Neutrophil (primary cell): ENCODE measurements at regions not wholly inside any gene's neighbourhood (a gene's known extent, or its start where the extent isn't known, plus 50 kb on each side); places are given as distances from the start of the nearest gene placed in this dataset.

Experiments used
- H3K27ac ChIP-seq: fragments of 200-600 bp; sonication (generic); 2 replicates; pipeline ENCODE4 v1.5.1; 2016; ENCODE audit warnings: mild to moderate bottlenecking, moderate library complexity
- H3K27me3 ChIP-seq: fragments of 200-600 bp; sonication (generic); 2 replicates; pipeline ENCODE4 v1.6.0; 2016; ENCODE audit warnings: mild to moderate bottlenecking
- H3K36me3 ChIP-seq: fragments of 200-600 bp; sonication (generic); 2 replicates; pipeline ENCODE4 v1.5.1; 2017
- H3K4me1 ChIP-seq, 2 experiments: fragments of 200-600 bp in 1 of 2; sonication (generic) in 1 of 2; 1 replicate in 1 of 2; 2 replicates in 1 of 2; pipeline versions ENCODE4 v1.5.1 to v1.6.1; 2013 to 2016; ENCODE audit warnings: low read depth in 1 of 2, low read length in 1 of 2, mild to moderate bottlenecking in 1 of 2, moderate library complexity in 1 of 2; ENCODE audit not compliant: control insufficient read depth in 1 of 2, insufficient read depth in 1 of 2
- H3K4me3 ChIP-seq, 2 experiments: fragments of 200-600 bp in 1 of 2; sonication (generic) in 1 of 2; 1 replicate in 1 of 2; 2 replicates in 1 of 2; pipeline ENCODE4 v1.5.1; 2013 to 2016; ENCODE audit warnings: low read depth in 1 of 2, low read length in 1 of 2, mild to moderate bottlenecking in 1 of 2, moderate library complexity in 1 of 2
- H3K9me3 ChIP-seq: fragments of 200-600 bp; sonication (generic); 2 replicates; pipeline ENCODE4 v1.5.1; 2016
- TF ChIP-seq, protein P1 (sequence below): fragments of 200-600 bp; sonication (generic); IDR thresholded peaks from 2 replicates; pipeline ENCODE4 v1.5.1; 2016; ENCODE audit warnings: antibody characterized with exemption

GRCh38 chr3:103067963-103068362 lies 633.1 kb downstream of the ZPLD1 start:
- Histone ChIP-seq H3K27me3 (no peaks in the 10 kb centered on the region), H3K27ac (no peak overlapping the region), H3K4me3 (no peak overlapping the region), H3K36me3 (no peaks in the 10 kb centered on the region), H3K9me3 (no peaks in the 10 kb centered on the region), H3K4me1 (no peaks in the 10 kb centered on the region)
- TF ChIP-seq, protein P1, sequence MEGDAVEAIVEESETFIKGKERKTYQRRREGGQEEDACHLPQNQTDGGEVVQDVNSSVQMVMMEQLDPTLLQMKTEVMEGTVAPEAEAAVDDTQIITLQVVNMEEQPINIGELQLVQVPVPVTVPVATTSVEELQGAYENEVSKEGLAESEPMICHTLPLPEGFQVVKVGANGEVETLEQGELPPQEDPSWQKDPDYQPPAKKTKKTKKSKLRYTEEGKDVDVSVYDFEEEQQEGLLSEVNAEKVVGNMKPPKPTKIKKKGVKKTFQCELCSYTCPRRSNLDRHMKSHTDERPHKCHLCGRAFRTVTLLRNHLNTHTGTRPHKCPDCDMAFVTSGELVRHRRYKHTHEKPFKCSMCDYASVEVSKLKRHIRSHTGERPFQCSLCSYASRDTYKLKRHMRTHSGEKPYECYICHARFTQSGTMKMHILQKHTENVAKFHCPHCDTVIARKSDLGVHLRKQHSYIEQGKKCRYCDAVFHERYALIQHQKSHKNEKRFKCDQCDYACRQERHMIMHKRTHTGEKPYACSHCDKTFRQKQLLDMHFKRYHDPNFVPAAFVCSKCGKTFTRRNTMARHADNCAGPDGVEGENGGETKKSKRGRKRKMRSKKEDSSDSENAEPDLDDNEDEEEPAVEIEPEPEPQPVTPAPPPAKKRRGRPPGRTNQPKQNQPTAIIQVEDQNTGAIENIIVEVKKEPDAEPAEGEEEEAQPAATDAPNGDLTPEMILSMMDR = no peak

DNA sequence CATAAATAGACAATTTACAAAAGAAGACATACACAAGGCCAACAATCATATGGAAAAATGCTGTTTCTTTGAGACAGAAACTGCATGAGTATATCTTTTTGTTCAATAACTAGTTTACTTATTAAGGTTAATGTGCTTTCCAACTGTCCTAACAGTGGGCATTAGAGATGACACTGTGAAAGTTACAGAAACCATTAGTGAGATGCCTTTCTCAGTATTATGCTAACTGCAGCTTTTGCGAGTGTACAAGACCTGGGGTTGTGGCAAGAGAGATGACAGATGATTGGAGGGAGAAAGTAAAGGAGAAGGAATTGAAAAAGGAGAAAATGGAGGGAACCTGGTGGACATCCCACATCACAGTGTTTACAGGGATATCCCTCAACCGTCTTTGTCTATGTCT lies 640.5 kb downstream of the ZPLD1 start:
- Histone ChIP-seq H3K36me3 (no peaks in the 10 kb centered on the region), H3K9me3 (no peaks in the 10 kb centered on the region), H3K4me1 (no peaks in the 10 kb centered on the region), H3K27ac (no peak overlapping the region), H3K27me3 (no peaks in the 10 kb centered on the region), H3K4me3 (no peak overlapping the region)
- TF ChIP-seq, protein P1 = no peak

DNA sequence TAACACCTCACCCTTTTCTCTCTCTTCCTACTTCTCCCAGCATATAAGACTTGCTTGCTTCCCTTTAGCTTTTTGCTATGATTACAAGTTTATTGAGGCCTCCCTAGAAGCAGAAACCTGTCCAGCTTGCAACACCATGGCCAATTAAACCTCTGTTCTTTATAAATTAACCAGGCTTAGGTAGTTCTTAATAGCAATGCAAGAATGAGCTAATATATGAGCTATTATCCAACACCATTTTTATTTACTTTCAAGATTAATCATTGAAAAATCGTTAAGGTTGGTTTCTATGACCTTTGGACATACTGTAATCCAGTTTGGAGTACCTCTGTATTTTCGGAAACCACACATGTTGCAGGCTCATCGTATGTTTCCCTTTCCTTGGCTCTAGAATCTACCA lies 643.1 kb downstream of the ZPLD1 start:
- H3K9me3 ChIP-seq = no peaks in the 10 kb centered on the region
- TF ChIP-seq, protein P1 = no peak
- H3K27ac ChIP-seq = no peak overlapping the region
- no peaks in the 10 kb centered on the region for H3K4me1 ChIP-seq
- H3K27me3 ChIP-seq = no peaks in the 10 kb centered on the region
- H3K4me3 ChIP-seq = no peak overlapping the region
- no peaks in the 10 kb centered on the region for H3K36me3 ChIP-seq

DNA sequence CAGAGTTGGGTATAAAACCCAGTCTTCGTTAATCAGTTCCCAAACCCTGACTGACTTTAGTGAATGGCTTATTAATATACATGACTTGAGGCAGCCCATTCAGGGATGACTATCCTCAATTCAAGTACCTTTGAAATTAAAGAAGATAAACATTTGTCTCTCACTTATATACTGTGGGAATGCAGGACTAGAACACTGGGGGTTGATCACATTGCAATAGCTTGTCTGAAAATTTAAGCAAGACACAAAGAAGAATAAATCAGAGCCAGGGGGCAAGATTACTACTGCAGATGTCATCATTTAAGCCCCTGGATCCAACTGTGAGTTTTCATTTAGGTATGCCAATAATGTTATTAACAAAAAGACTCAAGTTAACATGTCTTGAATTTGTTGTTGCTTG lies 647.7 kb downstream of the ZPLD1 start:
- Histone ChIP-seq H3K4me3 (no peak overlapping the region), H3K36me3 (no peaks in the 10 kb centered on the region), H3K27me3 (no peaks in the 10 kb centered on the region), H3K27ac (no peak overlapping the region), H3K4me1 (no peaks in the 10 kb centered on the region), H3K9me3 (no peaks in the 10 kb centered on the region)
- TF ChIP-seq, protein P1 = no peak

DNA sequence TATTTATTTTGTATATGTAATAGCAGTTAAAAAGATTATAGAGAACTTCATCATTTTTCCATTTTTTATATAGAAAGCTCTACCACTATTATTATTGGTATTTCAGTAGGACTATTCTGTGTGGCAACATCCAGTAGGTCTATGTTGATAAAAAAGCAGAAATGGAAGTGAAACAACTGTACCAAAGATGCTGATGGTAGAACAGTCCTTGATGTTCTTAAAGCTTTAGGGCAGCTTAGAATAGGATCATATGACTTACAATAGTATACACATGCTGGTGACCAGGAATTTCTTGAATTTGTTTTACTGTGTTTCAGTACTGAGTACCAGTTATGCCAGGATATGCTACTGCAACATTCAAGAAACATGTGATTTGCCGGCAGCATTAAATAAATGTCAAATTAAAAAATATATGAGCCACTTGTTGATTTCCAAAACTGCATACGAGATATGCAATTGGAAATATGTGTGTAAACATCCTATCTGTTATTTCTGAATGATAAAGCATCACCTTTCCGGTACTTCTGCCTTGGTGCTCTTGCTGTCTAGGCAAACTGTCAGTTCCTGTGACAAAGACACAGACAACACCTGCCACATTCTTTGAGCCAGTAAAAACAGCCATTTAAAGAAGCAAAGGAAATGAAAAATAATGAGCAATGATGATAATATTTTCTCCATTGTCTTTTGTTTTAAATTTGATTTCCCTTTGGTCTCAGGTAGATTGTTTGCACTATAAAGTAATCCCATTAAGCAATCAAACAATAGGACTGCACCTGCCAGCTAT lies 649.2 kb downstream of the ZPLD1 start:
- H3K4me3 ChIP-seq = no peak overlapping the region
- H3K27me3 ChIP-seq = no peaks in the 10 kb centered on the region
- no peaks in the 10 kb centered on the region for H3K9me3 ChIP-seq
- TF ChIP-seq, protein P1 = no peak
- H3K36me3 ChIP-seq = no peaks in the 10 kb centered on the region
- no peak overlapping the region for H3K27ac ChIP-seq
- H3K4me1 ChIP-seq = no peaks in the 10 kb centered on the region
